ENCODE measurements at regions not wholly inside any gene's neighbourhood (a gene's known extent, or its start where the extent isn't known, plus 50 kb on each side); places are given as distances from the start of the nearest gene placed in this dataset.
"Not testable (repeated sequence)": the region's sequence is repeated elsewhere in the genome, so short reads cannot be mapped to it uniquely, and the experiment has no call there.

- ATAC-seq (peak; percentile 63), DNase-seq (ENCODE audit: missing footprints) (no peak)
- intact Hi-C loops (cut with DNase I): no loop called here
These were observed 233.0 kb downstream of the TFCP2L1 start for GRCh38 chr2:121052023-121052422.

GRCh38 chr2:121052521-121052920 is 232.5 kb downstream of the TFCP2L1 start:
- intact Hi-C loops (cut with DNase I): no loop called here
- ATAC-seq: no peak

GRCh38 chr2:121055088-121055487 is 229.9 kb downstream of the TFCP2L1 start:
- DNase-seq (ENCODE audit: missing footprints) (no peak), ATAC-seq (no peak)
- intact Hi-C loops (cut with DNase I): no loop called here

More at GRCh38 chr2:121052521-121052920, 232.5 kb downstream of the TFCP2L1 start:
- DNase-seq (ENCODE audit: missing footprints): no peak

- DNase-seq (ENCODE audit: missing footprints): no peak
- intact Hi-C loops (cut with DNase I): no loop called here
- no peak for ATAC-seq
These were observed 229.5 kb downstream of the TFCP2L1 start for GRCh38 chr2:121055501-121055900.

- ATAC-seq (no peak), DNase-seq (ENCODE audit: missing footprints) (no peak)
- intact Hi-C loops (cut with DNase I): no loop called here
These were observed 226.0 kb downstream of the TFCP2L1 start for GRCh38 chr2:121058852-121059558.

- DNase-seq (ENCODE audit: missing footprints) (no peak), ATAC-seq (no peak)
- intact Hi-C loops (cut with DNase I): no loop called here
These were observed 225.1 kb downstream of the TFCP2L1 start for GRCh38 chr2:121059651-121060649.

- ATAC-seq: no peak
- intact Hi-C loops (cut with DNase I): no loop called here
- no peak for DNase-seq (ENCODE audit: missing footprints)
These were observed 223.4 kb downstream of the TFCP2L1 start for GRCh38 chr2:121061633-121062032.

- ATAC-seq: no peak
These were observed 221.5 kb downstream of the TFCP2L1 start for GRCh38 chr2:121063471-121063870.

GRCh38 chr2:121064186-121064585 is 220.8 kb downstream of the TFCP2L1 start:
- DNase-seq (ENCODE audit: missing footprints): no peak
- intact Hi-C loops (cut with DNase I): no loop called here
- ATAC-seq: no peak

More at GRCh38 chr2:121063471-121063870, 221.5 kb downstream of the TFCP2L1 start:
- intact Hi-C loops (cut with DNase I): no loop called here
- no peak for DNase-seq (ENCODE audit: missing footprints)

- DNase-seq (ENCODE audit: missing footprints): no peak
- intact Hi-C loops (cut with DNase I): no loop called here
- ATAC-seq: no peak
These were observed 219.8 kb downstream of the TFCP2L1 start for GRCh38 chr2:121065239-121065638.

GRCh38 chr2:121066526-121066925 is 218.5 kb downstream of the TFCP2L1 start:
- no peak for ATAC-seq
- intact Hi-C loops (cut with DNase I): no loop called here
- DNase-seq (ENCODE audit: missing footprints): no peak

- intact Hi-C loops (cut with DNase I): no loop called here
- no peak for DNase-seq (ENCODE audit: missing footprints)
These were observed 216.2 kb downstream of the TFCP2L1 start for GRCh38 chr2:121068851-121069250.

GRCh38 chr2:121069434-121069969 is 215.5 kb downstream of the TFCP2L1 start:
- no peak for ATAC-seq

More at GRCh38 chr2:121068851-121069250, 216.2 kb downstream of the TFCP2L1 start:
- no peak for ATAC-seq

GRCh38 chr2:121070061-121070460 is 214.9 kb downstream of the TFCP2L1 start:
- DNase-seq (ENCODE audit: missing footprints); ATAC-seq: not testable (repeated sequence)
- intact Hi-C loops (cut with DNase I): loop anchor here (1.0 kb wide), 1 partner anchor 335 kb away; the partner anchor contains the start of gene GLI2

More at GRCh38 chr2:121069434-121069969, 215.5 kb downstream of the TFCP2L1 start:
- DNase-seq (ENCODE audit: missing footprints): no peak
- intact Hi-C loops (cut with DNase I): no loop called here

- intact Hi-C loops (cut with DNase I): no loop called here
- ATAC-seq: peak; percentile 69
- DNase-seq (ENCODE audit: missing footprints): no peak
These were observed 213.9 kb downstream of the TFCP2L1 start for GRCh38 chr2:121071034-121071504.

- ATAC-seq: no peak
These were observed 212.2 kb downstream of the TFCP2L1 start for GRCh38 chr2:121072784-121073183.

GRCh38 chr2:121073320-121074210 is 211.4 kb downstream of the TFCP2L1 start:
- DNase-seq (ENCODE audit: missing footprints): no peak
- ATAC-seq: no peak
- intact Hi-C loops (cut with DNase I): no loop called here

More at GRCh38 chr2:121072784-121073183, 212.2 kb downstream of the TFCP2L1 start:
- DNase-seq (ENCODE audit: missing footprints): no peak
- intact Hi-C loops (cut with DNase I): no loop called here

- intact Hi-C loops (cut with DNase I): no loop called here
- ATAC-seq (no peak), DNase-seq (ENCODE audit: missing footprints) (no peak)
These were observed 210.6 kb downstream of the TFCP2L1 start for GRCh38 chr2:121074293-121074932.
